A549 (cell line): ENCODE measurements at regions not wholly inside any gene's neighbourhood (a gene's known extent, or its start where the extent isn't known, plus 50 kb on each side); places are given as distances from the start of the nearest gene placed in this dataset.

Experiments used
- ATAC-seq, 2 experiments: fragments of 200-7000 bp in 1 of 2; fragments of >200 bp in 1 of 2; cut with Nextera tagmentation in 1 of 2; cut with Tn5 transposase in 1 of 2; 3 replicates each; pipeline versions ENCODE4 v1.8.0 to v1.9.1; 2018 to 2020; ENCODE audit warnings: mild to moderate bottlenecking in 1 of 2, moderate library complexity in 1 of 2
- CTCF ChIA-PET: fragments of 300-600 bp; sonication (Branson Sonifier 250); formaldehyde crosslinking; extraction: SDS; loops from one replicate; lab custom pipeline; 2021; ENCODE audit warnings: antibody characterized with exemption, inconsistent platforms; lab: Yijun Ruan, JAX
- POLR2A ChIA-PET: fragments of 350-600 bp; formaldehyde crosslinking; extraction: SDS; loops from one replicate; lab custom pipeline; 2021; ENCODE audit warnings: antibody characterized with exemption, inconsistent platforms; lab: Yijun Ruan, JAX
- DNase-seq, 2 experiments: peaks; one replicate each; pipeline versions ENCODE4 v3.0.0 to v3.0.0-alpha.2; 2011 to 2016; ENCODE audit warnings: low read depth in 1 of 2, low spot score in 1 of 2
- FAIRE-seq: peaks from 2 replicates; lab custom pipeline; 2011; peaks lifted over from hg19 to GRCh38; lab: Jason Lieb, UNC
- H3K27ac ChIP-seq, 2 experiments: fragments of >200 bp; sonication (Bioruptor Twin); formaldehyde crosslinking; 3 replicates each; pipeline ENCODE4 v1.5.1; 2016 to 2017
- H3K4me1 ChIP-seq: fragments of >200 bp; sonication (Bioruptor Twin); formaldehyde crosslinking; 3 replicates; pipeline ENCODE4 v1.6.1; 2016
- H3K4me2 ChIP-seq: fragments of >200 bp; sonication (Bioruptor Twin); formaldehyde crosslinking; 3 replicates; pipeline ENCODE4 v1.6.1; 2016
- H3K4me3 ChIP-seq: fragments of >200 bp; sonication (Bioruptor Twin); formaldehyde crosslinking; 3 replicates; pipeline ENCODE4 v1.5.1; 2016
- H3K9me3 ChIP-seq: fragments of >200 bp; sonication (Bioruptor Twin); formaldehyde crosslinking; 3 replicates; pipeline ENCODE4 v1.6.1; 2016
- CEBPB ChIP-seq, 2 experiments: fragments of >200 bp in 1 of 2; sonication (Bioruptor Twin) in 1 of 2; formaldehyde crosslinking in 1 of 2; IDR thresholded peaks; 2 replicates each; pipeline ENCODE4 v1.6.1; 2012 to 2016
- EHF ChIP-seq: fragments of 250-450 bp; sonication (Bioruptor Pico); IDR thresholded peaks from 2 replicates; pipeline ENCODE4 v1.5.0; 2020; ENCODE audit warnings: mild to moderate bottlenecking
- EHMT2 ChIP-seq: fragments of 200-600 bp; sonication (generic); IDR thresholded peaks from 2 replicates; pipeline ENCODE4 v1.6.1; 2016; ENCODE audit warnings: antibody characterized with exemption, low read depth, mild to moderate bottlenecking, moderate library complexity
- FOSL2 ChIP-seq, 2 experiments: fragments of 450-650 bp in 1 of 2; fragments of >200 bp in 1 of 2; sonication (Bioruptor Twin) in 1 of 2; formaldehyde crosslinking; IDR thresholded peaks; 2 replicates each; pipeline versions ENCODE4 v1.5.0 to v1.6.1; 2016 to 2020; ENCODE audit warnings: mild to moderate bottlenecking in 1 of 2, moderate library complexity in 1 of 2
- GATA3 ChIP-seq: IDR thresholded peaks from 2 replicates; pipeline ENCODE4 v1.6.1; 2012; ENCODE audit warnings: borderline replicate concordance
- HEYL ChIP-seq: fragments of 250-450 bp; sonication (Bioruptor Pico); IDR thresholded peaks from 2 replicates; pipeline ENCODE4 v1.8.0; 2021; ENCODE audit warnings: mild to moderate bottlenecking, moderate library complexity
- JUN ChIP-seq, 2 experiments: fragments of >200 bp; sonication (Bioruptor Twin); formaldehyde crosslinking; IDR thresholded peaks; 2 replicates in 1 of 2; 3 replicates in 1 of 2; pipeline ENCODE4 v1.6.1; 2016 to 2017
- JUNB ChIP-seq: fragments of >200 bp; sonication (Bioruptor Twin); formaldehyde crosslinking; IDR thresholded peaks from 2 replicates; pipeline ENCODE4 v1.6.1; 2016
- KDM1A ChIP-seq: fragments of 200-600 bp; sonication (generic); IDR thresholded peaks from 2 replicates; pipeline ENCODE4 v1.6.1; 2016; ENCODE audit warnings: low read depth, mild to moderate bottlenecking
- MAFK ChIP-seq: fragments of 450-650 bp; IDR thresholded peaks from 2 replicates; pipeline ENCODE4 v1.6.1; 2014; ENCODE audit not compliant: partially characterized antibody
- NFE2L2 ChIP-seq: fragments of 150-350 bp; conservative IDR thresholded peaks from 2 replicates; pipeline ENCODE4 v1.6.1; 2014; ENCODE audit warnings: low read length
- NPAS2 ChIP-seq: fragments of 250-450 bp; sonication (Bioruptor Pico); IDR thresholded peaks from 2 replicates; pipeline ENCODE4 v1.8.0; 2022; ENCODE audit warnings: mild to moderate bottlenecking, moderate library complexity, borderline replicate concordance
- PHF8 ChIP-seq: fragments of 200-600 bp; sonication (generic); IDR thresholded peaks from 2 replicates; pipeline ENCODE4 v1.6.1; 2016; ENCODE audit warnings: low read depth, mild to moderate bottlenecking, antibody characterized with exemption, moderate library complexity, borderline replicate concordance
- POLR2AphosphoS2 ChIP-seq: conservative IDR thresholded peaks from 2 replicates; pipeline ENCODE4 v1.6.1; 2012; ENCODE audit warnings: low read length, improper control_type of control experiment, inconsistent platforms
- RFX5 ChIP-seq: fragments of 450-650 bp; IDR thresholded peaks from 2 replicates; pipeline ENCODE4 v1.7.1; 2014; ENCODE audit warnings: antibody characterized with exemption, mild to moderate bottlenecking, moderate library complexity
- RNF2 ChIP-seq: fragments of 200-600 bp; sonication (generic); IDR thresholded peaks from 2 replicates; pipeline ENCODE4 v1.6.1; 2016; ENCODE audit warnings: low read depth, mild to moderate bottlenecking, antibody characterized with exemption, moderate library complexity, borderline replicate concordance
- SMC3 ChIP-seq: fragments of >200 bp; sonication (Bioruptor Twin); formaldehyde crosslinking; IDR thresholded peaks from 3 replicates; pipeline ENCODE4 v1.6.1; 2018; ENCODE audit warnings: inconsistent platforms
- TP53 ChIP-seq: fragments of 250-450 bp; sonication (Bioruptor Pico); IDR thresholded peaks from 2 replicates; pipeline ENCODE4 v1.5.0; 2021; ENCODE audit warnings: mild to moderate bottlenecking, moderate library complexity
- ZC3H11A ChIP-seq: fragments of 450-650 bp; IDR thresholded peaks from 2 replicates; pipeline ENCODE4 v1.6.1; 2014; ENCODE audit warnings: antibody characterized with exemption, mild to moderate bottlenecking
- ZFP36 ChIP-seq: fragments of 450-650 bp; IDR thresholded peaks from 2 replicates; pipeline ENCODE4 v1.6.1; 2014; ENCODE audit warnings: borderline replicate concordance; ENCODE audit not compliant: partially characterized antibody
- ZNF302 ChIP-seq: fragments of 250-450 bp; sonication (Bioruptor Pico); IDR thresholded peaks from 2 replicates; pipeline ENCODE4 v1.9.0; 2021; ENCODE audit warnings: inconsistent platforms, mild to moderate bottlenecking, moderate library complexity
- WGBS: methylation state at CpG from one replicate; pipeline ENCODE4 v1.1.6; 2017; ENCODE audit errors: missing lambda C conversion rate; 5-methylcytosine and 5-hydroxymethylcytosine counted together
- TF ChIP-seq, protein P1 (sequence below): fragments of 250-450 bp; sonication (Bioruptor Pico); IDR thresholded peaks from 2 replicates; pipeline ENCODE4 v1.5.0; 2021; ENCODE audit warnings: mild to moderate bottlenecking, moderate library complexity, borderline replicate concordance
- TF ChIP-seq, protein P2 (sequence below): fragments of >200 bp; sonication (Bioruptor Twin); formaldehyde crosslinking; IDR thresholded peaks from 3 replicates; pipeline ENCODE4 v1.6.1; 2016
- TF ChIP-seq, protein P3 (sequence below): IDR thresholded peaks from 2 replicates; pipeline ENCODE4 v1.6.1; 2012
- TF ChIP-seq, protein P4 (sequence below): IDR thresholded peaks from 2 replicates; pipeline ENCODE4 v1.6.1; 2012
- TF ChIP-seq, protein P5 (sequence below): fragments of 250-450 bp; sonication (Bioruptor Pico); IDR thresholded peaks from 2 replicates; pipeline ENCODE4 v1.5.0; 2020; ENCODE audit warnings: low read depth, mild to moderate bottlenecking, moderate library complexity

DNA sequence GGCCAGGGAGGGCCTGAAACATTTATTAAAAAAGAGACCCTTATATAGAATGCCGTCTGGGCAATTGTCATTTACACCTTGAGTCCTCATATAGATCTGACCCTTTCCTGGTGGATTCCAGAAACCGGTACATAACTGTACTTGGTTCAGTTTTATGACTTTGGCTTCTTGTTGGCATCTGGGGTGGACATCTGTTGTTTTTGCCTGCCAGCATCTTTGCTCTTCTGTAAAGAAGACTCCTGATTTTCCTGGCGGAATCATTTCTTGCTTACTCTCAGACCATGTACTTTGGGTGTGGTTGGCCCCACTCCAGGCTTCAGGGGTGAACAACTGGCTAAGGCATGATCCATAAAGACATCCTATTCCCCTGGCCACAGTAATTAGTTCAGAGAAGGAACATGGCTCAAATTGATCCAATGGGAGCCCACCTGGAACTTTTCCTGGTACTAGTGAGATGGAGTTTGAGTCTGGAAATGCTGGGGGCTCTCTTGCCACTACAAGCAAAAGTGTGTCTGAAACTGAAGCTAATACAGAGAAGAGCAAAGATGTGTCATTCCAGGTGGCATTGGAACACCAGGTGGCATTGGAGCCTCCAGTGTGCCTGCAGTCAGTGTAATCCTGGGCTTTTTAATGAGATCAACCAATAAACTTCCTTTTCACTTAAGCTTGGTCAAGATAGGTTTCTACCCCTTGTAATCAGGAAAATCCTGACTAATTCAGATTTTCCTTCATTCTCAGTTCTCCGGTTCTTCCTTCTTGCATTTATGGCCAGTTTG, 332.5 kb upstream of the CAMK1G start:
- POLR2A ChIA-PET, result no interaction called here
- Histone ChIP-seq H3K27ac (no peak overlapping the region), H3K4me2 (no peak overlapping the region), H3K9me3 (no peaks in the 10 kb centered on the region), H3K4me3 (no peak overlapping the region), H3K4me1 (peaks cover 11% of the 10 kb centered on the region; the same call in 1 of the 3 replicates)
- WGBS, result 58% methylated on average over 4 of the region's 4 CpGs
- TF ChIP-seq, protein P1, sequence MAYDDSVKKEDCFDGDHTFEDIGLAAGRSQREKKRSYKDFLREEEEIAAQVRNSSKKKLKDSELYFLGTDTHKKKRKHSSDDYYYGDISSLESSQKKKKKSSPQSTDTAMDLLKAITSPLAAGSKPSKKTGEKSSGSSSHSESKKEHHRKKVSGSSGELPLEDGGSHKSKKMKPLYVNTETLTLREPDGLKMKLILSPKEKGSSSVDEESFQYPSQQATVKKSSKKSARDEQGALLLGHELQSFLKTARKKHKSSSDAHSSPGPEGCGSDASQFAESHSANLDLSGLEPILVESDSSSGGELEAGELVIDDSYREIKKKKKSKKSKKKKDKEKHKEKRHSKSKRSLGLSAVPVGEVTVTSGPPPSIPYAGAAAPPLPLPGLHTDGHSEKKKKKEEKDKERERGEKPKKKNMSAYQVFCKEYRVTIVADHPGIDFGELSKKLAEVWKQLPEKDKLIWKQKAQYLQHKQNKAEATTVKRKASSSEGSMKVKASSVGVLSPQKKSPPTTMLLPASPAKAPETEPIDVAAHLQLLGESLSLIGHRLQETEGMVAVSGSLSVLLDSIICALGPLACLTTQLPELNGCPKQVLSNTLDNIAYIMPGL, result no peak
- TF ChIP-seq MAFK (no peak), FOSL2 (IDR thresholded peaks at IDR 0.05) (no peak), FOSL2 (CRISPR knock-in tag; IDR thresholded peaks at IDR 0.05) (no peak), SMC3 (0 out of 3 replicates have a peak, but pooled peaks have one; percentile 7), ZC3H11A (no peak)
- CTCF ChIA-PET, result interaction anchor here (0.9 to 2.1 kb wide), 4 partner anchors 44 to 599 kb away, joined by 3 to 8 read pairs (median 4); no protein-coding TSS in a partner anchor
- DNase-seq (no peak), ATAC-seq (no peak), FAIRE-seq (no peak)

DNA sequence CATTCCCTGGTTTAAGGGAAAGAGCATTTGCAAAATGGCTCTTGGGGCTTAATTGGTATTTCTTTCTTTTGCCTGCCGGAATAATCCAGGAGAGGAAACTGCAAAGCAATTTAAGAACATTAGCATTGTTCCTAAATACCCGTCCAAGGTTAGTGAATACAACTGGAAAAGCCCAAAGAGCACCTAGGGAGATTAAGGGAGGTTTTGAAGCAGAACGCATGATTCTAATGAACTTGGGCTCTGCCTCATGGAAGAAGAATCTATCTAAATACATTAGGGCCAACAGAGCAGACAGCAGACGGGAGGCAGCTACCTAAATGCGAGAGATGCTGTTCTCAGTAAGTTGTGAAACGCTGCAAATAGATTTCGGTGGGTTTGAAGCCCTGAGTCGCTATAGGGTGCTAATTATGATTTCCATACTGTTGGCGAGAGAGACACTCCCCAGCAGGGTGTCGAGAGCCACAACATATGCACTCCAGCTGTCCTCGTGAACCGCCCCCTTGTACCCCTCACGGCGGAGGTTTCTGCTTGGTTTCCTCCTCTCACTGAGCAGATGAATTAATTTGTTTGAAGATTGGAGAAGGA, 326.7 kb upstream of the CAMK1G start:
- ChIA-PET CTCF (no interaction called here), POLR2A (no interaction called here)
- Histone ChIP-seq H3K4me2 (no peak overlapping the region), H3K9me3 (peaks cover 9% of the 10 kb centered on the region; the same call in 2 of the 3 replicates), H3K4me1 (no peaks in the 10 kb centered on the region), H3K4me3 (no peak overlapping the region), H3K27ac (no peak overlapping the region)
- FAIRE-seq, result no peak
- DNase-seq, result no peak
- no peak for ATAC-seq
- WGBS, result 57% methylated on average over 14 of the region's 14 CpGs
- TF ChIP-seq NPAS2 (CRISPR knock-in tag), result no peak
- TF ChIP-seq POLR2AphosphoS2, result no peak
- TF ChIP-seq ZFP36, result no peak
- no peak for TF ChIP-seq HEYL (CRISPR knock-in tag)
- no peak for TF ChIP-seq PHF8
- TF ChIP-seq EHMT2, result no peak
- TF ChIP-seq TP53 (CRISPR knock-in tag), result no peak
- no peak for TF ChIP-seq ZC3H11A
- TF ChIP-seq, protein P2, sequence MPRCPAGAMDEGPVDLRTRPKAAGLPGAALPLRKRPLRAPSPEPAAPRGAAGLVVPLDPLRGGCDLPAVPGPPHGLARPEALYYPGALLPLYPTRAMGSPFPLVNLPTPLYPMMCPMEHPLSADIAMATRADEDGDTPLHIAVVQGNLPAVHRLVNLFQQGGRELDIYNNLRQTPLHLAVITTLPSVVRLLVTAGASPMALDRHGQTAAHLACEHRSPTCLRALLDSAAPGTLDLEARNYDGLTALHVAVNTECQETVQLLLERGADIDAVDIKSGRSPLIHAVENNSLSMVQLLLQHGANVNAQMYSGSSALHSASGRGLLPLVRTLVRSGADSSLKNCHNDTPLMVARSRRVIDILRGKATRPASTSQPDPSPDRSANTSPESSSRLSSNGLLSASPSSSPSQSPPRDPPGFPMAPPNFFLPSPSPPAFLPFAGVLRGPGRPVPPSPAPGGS, result no peak
- TF ChIP-seq NFE2L2, result no peak

DNA sequence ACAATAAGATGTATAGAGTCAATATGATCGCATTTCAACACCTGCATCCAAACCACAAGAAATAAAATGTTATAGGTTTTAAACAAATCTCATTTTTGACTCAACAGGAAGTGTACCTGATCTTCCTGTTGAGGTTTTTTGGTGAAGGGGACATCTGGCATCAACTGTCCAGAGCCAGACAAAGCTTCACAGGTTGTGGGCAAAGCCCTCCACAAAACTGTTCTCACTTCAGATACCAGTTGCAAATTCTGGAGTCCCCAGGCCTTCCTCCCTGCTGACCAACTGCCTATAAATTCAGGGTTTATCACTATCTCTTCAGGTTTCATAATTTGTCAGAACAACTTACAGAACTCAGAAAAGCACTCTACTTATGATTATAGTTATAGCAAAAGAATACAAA, 326.1 kb upstream of the CAMK1G start:
- Histone ChIP-seq H3K4me3 (no peak overlapping the region), H3K4me1 (no peaks in the 10 kb centered on the region), H3K27ac (no peak overlapping the region), H3K9me3 (peaks cover 9% of the 10 kb centered on the region; the same call in 2 of the 3 replicates), H3K4me2 (no peak overlapping the region)
- FAIRE-seq, result no peak
- 47% methylated on average over 1 of the region's 1 CpG for WGBS
- ChIA-PET POLR2A (no interaction called here), CTCF (no interaction called here)
- DNase-seq, result no peak
- no peak for ATAC-seq
- TF ChIP-seq ZNF302 (no peak), JUN (IDR thresholded peaks at IDR 0.05) (no peak), CEBPB (IDR thresholded peaks at IDR 0.05) (no peak), ZFP36 (no peak), EHF (CRISPR knock-in tag) (no peak), RNF2 (no peak), JUNB (no peak), RFX5 (no peak), TP53 (CRISPR knock-in tag) (no peak), KDM1A (no peak), GATA3 (no peak)
- TF ChIP-seq, protein P3, sequence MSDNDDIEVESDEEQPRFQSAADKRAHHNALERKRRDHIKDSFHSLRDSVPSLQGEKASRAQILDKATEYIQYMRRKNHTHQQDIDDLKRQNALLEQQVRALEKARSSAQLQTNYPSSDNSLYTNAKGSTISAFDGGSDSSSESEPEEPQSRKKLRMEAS, result no peak
- TF ChIP-seq, protein P4, sequence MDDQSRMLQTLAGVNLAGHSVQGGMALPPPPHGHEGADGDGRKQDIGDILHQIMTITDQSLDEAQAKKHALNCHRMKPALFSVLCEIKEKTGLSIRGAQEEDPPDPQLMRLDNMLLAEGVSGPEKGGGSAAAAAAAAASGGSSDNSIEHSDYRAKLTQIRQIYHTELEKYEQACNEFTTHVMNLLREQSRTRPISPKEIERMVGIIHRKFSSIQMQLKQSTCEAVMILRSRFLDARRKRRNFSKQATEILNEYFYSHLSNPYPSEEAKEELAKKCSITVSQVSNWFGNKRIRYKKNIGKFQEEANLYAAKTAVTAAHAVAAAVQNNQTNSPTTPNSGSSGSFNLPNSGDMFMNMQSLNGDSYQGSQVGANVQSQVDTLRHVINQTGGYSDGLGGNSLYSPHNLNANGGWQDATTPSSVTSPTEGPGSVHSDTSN, result no peak
- TF ChIP-seq, protein P5, sequence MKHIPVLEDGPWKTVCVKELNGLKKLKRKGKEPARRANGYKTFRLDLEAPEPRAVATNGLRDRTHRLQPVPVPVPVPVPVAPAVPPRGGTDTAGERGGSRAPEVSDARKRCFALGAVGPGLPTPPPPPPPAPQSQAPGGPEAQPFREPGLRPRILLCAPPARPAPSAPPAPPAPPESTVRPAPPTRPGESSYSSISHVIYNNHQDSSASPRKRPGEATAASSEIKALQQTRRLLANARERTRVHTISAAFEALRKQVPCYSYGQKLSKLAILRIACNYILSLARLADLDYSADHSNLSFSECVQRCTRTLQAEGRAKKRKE, result no peak
